ELR (cell line): ENCODE measurements at regions not wholly inside any gene's neighbourhood (a gene's known extent, or its start where the extent isn't known, plus 50 kb on each side); places are given as distances from the start of the nearest gene placed in this dataset.

Experiments
- DNase-seq: peaks from one replicate; pipeline ENCODE4 v3.0.0-alpha.2; 2015; ENCODE audit warnings: low read depth

DNA sequence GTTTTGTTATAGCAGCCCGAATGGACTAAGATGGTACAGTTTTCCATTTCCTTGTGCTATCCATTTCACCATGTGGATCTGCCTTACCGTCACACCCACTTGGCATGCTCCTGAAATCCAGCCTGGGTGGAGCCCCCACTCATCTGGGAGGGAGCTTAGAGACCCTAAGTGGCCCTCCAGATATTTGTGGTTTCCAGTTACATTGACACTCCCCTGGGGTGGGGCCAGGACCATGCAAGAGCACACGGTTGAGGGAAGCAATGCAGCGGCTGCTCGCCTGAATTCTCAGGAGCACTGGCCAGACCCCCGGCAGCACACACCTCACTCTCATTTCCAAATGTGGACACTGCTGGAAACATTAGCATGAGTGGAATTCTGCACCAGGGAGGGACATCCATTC, 231.1 kb downstream of the UTP18 start:
- no peak for DNase-seq

- no peak for DNase-seq
Observed at GRCh38 chr17:51493206-51493605, 232.9 kb downstream of the UTP18 start.

GRCh38 chr17:51496378-51496777, 236.0 kb downstream of the UTP18 start:
- DNase-seq, result no peak

GRCh38 chr17:51499897-51500296, 239.6 kb downstream of the UTP18 start:
- DNase-seq, result no peak

DNA sequence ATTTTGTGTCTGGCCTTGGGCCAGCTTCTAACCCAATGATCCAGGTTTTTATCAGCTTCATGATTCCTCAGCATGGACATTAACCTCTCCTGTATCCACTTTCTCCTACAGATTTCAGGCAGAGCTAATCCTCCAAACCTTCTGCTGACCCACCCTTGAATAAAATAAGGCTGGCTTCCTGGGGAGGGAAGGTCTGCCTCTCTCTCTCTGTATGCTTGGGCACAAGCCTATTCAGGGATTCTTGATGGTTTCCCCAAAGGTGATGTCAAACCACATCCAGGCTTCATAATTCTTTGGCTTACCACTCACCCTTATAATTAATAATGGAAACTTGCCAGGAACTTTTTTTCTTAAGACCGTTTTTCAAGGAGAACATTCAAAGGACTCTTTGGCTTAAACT, 240.1 kb downstream of the UTP18 start:
- no peak for DNase-seq

- DNase-seq, result no peak
Observed at GRCh38 chr17:51505450-51505849, 245.1 kb downstream of the UTP18 start.

GRCh38 chr17:51507444-51507843, 247.1 kb downstream of the UTP18 start:
- DNase-seq, result no peak

DNA sequence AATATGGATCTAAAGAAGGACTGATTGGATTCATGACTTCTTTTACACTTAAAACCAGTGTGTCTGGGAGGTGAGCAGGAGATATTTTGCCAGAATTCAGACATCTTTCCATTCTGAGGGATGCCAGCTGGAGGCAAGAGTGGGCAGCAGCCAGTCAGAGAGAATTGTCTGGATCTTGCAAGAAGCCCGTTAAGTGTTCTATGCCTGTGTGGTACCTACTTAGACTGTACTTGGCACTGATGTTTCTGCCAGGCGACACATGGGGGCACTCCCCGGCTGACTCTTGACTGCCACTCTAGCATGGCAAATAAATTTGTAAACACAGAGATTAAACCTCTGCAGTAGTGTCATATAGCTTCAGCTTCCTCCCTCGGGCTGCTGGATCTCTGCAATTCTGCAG, 247.7 kb downstream of the UTP18 start:
- no peak for DNase-seq

GRCh38 chr17:51510940-51511339, 250.6 kb downstream of the UTP18 start:
- DNase-seq, result no peak

- no peak for DNase-seq
Observed at GRCh38 chr17:51512220-51512907, 252.0 kb downstream of the UTP18 start.

DNA sequence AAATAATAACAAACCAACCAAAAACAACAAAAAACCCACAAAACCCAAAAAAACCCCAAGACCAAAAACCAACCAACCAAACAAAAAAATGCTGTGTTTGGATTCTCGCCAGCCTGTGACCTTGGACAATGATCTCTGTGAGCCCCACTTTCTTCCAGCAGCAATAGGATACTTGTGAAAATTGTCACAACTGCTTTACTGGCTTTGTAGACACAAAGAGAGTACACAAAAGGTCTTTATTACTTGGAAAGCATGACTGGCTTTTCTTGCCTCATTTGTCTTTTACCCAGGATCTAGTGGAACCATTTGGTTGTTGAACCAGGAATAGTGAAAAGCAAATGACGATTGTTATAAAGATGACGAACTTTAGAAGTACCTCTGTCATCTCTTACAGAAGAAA, 256.6 kb downstream of the UTP18 start:
- DNase-seq, result no peak

- no peak for DNase-seq
Observed at GRCh38 chr17:51524524-51524923, 264.2 kb downstream of the UTP18 start.

DNA sequence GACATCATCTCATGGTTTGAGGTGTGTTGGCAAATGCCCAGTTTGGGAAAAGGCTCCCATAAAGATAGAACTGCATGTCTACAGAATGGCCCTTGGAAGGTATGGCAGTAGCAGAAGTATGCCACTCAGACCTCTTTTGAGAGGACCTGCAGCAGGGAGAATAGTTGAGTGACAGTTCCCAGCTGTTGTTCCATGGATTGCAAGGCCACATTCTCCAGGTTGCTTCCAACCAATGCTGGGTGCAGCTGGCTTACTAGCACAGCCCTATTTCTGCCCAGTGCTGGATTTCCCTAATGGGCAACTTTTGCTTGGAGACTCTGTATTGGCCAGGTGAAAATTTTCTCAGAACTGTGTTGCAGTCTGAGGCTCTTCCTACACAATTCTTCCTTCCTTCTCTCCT, 266.2 kb downstream of the UTP18 start:
- DNase-seq, result no peak

DNA sequence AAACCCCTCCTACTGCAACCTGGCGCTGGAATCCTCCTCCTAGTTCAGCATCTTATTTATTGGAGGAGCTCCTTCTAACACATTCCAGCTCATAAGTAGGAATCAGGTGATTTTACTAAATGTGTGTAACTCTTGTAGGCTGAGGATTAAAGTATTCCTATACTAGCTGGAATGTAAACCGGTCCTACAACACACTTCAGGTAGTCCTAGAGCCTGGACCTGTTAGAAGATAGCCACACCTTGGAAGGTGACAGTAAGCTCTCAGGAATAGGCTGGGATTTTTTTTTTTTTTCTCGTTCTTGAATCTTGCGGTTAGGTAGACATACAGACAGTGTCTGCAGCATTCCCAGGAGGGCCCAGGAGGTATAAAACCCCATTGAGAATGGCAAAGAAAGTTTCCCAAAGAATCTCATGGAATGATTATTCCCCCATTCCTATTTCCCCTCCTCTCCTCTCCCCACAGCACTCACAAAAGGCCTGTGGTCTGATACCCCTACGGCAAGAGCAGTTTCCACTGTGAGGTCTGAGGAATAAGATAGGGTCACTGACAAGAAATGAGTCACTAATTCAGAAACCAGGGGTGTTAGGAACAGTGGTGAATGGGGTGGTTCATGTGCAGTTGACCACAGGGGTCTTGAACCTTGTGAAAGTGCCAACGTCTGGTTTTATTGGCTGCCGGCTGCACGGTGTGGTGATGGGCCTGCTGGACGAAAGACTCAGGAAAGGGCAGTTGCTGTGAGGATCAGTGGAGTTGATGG, 267.1 kb downstream of the UTP18 start:
- DNase-seq, result no peak

GRCh38 chr17:51528111-51528510, 267.8 kb downstream of the UTP18 start:
- DNase-seq, result no peak

- no peak for DNase-seq
Observed at GRCh38 chr17:51533219-51533618, 272.9 kb downstream of the UTP18 start.

- no peak for DNase-seq
Observed at GRCh38 chr17:51533821-51534220, 273.5 kb downstream of the UTP18 start.

DNA sequence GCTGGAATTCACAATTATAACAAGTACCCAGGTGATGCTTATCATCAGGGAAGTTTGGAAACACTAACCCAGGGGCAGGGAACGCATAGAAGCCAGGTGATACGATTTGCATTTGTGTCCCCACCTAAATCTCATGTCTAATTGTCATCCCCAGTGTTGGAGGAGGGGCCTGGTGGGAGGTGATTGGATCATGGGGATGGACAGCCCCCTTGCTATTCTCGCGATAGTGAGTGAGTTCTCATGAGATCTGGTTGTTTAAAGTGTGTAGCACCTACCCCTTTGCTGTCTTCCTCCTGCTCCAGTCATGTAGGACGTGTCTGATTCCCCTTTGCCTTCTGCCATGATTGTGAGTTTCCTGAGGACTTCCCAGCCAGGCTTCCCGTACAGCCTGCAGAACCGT, 276.3 kb downstream of the UTP18 start:
- no peak for DNase-seq

DNA sequence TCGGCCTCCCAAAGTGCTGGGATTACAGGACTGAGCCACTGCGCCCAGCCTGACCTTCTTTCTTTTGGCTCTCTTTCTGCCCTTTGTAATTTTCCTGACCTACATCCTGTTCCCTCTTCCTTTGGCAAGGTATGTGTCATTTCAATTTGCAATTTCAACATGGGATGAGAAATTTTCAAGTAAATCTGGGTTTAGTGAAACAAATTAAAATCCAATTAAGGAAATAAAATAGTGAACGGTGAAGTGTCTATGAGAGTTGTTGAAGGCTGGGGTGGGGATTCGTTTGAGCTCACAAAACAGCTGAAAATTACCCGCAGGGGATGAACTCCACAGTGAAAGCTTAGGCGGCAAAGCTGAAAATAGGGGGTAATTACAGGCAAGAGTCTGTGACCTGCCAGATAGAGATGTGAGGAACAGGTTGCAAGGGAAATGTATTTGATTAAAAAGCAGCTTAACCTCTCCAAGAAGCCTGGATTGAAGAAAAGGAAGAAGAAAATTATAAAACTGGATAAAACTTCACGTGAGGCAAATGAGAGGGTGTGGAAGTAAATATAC, 277.7 kb downstream of the UTP18 start:
- no peak for DNase-seq

DNA sequence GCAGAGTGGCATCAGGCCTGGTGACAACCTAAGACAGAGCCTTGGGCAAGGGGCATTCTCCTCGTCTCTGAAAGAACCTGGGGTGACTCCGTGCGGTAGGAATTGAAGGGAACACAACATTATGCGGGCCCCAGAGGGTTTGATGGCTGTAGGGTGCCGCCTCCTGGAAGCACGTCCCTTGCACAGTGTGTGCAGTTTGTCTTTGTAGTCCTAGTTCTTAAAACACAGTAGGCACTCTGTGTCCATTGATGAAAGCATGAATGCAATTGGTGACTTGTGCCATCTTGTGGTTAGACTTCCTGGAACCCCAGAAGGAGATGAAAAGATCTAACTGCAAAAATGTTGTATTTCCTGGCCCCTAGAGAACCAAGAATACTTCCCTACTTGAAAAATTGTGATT, 279.8 kb downstream of the UTP18 start:
- DNase-seq, result peak; percentile 5

DNA sequence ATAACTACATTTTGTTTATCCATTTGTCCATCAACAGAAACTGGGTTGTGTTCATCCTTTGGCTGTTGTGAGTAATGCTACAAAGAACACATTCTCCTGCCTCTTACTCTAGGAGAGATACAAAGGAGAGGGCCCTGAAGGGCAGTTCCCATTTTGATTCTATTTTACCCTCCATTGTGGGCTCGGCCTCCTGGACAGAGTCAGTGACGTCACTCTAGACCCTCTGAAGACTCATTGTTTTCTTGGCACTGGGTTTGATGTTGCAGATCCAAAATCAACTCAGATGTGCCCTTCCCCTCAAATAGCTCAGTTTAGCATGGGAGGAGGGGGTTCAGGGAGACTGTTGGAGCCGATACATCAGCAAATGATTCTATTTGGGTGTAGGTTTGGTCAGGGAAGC, 280.9 kb downstream of the UTP18 start:
- no peak for DNase-seq

- DNase-seq, result no peak
Observed at GRCh38 chr17:51546114-51546513, 285.8 kb downstream of the UTP18 start.

DNA sequence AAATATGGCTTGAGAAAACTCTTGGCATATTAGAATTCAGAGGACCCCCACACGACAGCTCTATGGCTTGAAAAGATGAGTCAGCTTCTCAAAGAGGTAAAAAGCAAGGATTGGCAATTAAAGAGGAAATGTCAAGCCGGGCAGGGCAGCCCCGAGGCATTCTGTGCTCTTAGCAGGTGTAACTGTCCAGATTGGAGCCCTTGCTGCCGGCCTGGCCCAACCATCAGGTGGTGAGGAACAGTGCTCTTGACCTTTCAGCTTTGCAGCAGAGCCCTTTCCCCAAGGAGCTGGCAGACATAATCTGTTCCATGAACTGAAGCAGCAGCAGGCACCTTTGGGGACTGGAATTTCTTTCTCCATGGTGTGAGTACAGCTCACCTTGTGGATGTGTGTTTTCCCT, 287.8 kb downstream of the UTP18 start:
- no peak for DNase-seq

DNA sequence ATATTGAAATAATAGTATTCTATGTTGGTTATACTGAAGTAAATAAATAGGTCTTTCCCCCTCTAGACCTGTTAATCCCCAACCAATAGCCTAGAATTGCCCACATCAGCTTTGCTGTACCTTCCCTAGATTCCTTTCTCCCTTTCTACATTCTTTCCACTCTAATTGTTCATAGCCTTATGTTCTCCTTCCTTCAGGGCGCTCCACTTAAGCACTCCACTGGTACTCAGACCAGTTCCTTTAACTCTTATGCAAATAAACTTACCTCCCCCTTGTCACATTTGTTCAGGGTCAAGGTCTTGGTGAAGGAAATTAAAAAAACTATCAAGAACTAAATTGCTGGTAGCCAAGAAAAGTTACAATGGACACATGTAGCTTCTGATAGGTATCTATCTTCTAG, 294.8 kb downstream of the UTP18 start:
- DNase-seq, result no peak
